ENCODE measurements at regions not wholly inside any gene's neighbourhood (a gene's known extent, or its start where the extent isn't known, plus 50 kb on each side); places are given as distances from the start of the nearest gene placed in this dataset.

- Histone ChIP-seq H3K4me2 (ENCODE audit: insufficient read depth, low read length) (no peak overlapping the region), H3K36me3 (ENCODE audit: control insufficient read depth in 2 of 2, extremely low read depth in 1 of 2, insufficient read depth in 2 of 2, low read length in 2 of 2) (no peaks in the 10 kb centered on the region), H3K9ac (replicated peaks; ENCODE audit: extremely low read depth, insufficient read depth, low read length) (no peak overlapping the region), H3K27ac (ENCODE audit: insufficient read depth, low read depth, low read length) (no peak overlapping the region), H3K9me1 (replicated peaks; ENCODE audit: control insufficient read depth, extremely low read depth, insufficient read depth, low read length) (no peaks in the 10 kb centered on the region), H3K9me3 (replicated peaks; ENCODE audit: control insufficient read depth, insufficient read depth, low read length) (no peaks in the 10 kb centered on the region), H3K27me3 (ENCODE audit: control insufficient read depth in 2 of 2, insufficient read depth in 2 of 2, low read length in 2 of 2) (no peaks in the 10 kb centered on the region), H3K4me1 (ENCODE audit: control insufficient read depth, extremely low read depth, insufficient read depth, low read length) (peaks cover 20% of the 10 kb centered on the region), H4K20me1 (replicated peaks; ENCODE audit: control insufficient read depth, extremely low read depth, insufficient read depth, low read length) (no peaks in the 10 kb centered on the region), H3K79me2 (ENCODE audit: control insufficient read depth, insufficient read depth, low read length) (no peaks in the 10 kb centered on the region), H3K4me3 (replicated peaks in 1 of 3; ENCODE audit: insufficient read depth in 1 of 3, low read depth in 1 of 3, low read length in 3 of 3) (no peak overlapping the region), H2AFZ (ENCODE audit: low read depth, low read length) (no peak overlapping the region)
- intact Hi-C loops (cut with micrococcal nuclease), result no loop called here
- ChIA-PET POLR2A (no interaction called here), CTCF (no interaction called here)
- no TSS peak for BruUV-seq (replicated peaks)
- no peak for DNase-seq (ENCODE audit: low read depth, low spot score)
- FAIRE-seq, result no peak
- TF ChIP-seq MAX (IDR thresholded peaks at IDR 0.05; ENCODE audit: insufficient read depth, insufficient read length) (no peak), EZH2 (IDR thresholded peaks at IDR 0.05; ENCODE audit: borderline replicate concordance, low read depth, low read length, severe bottlenecking) (no peak), POLR2A (IDR thresholded peaks at IDR 0.05; ENCODE audit: low read depth, low read length) (no peak), JUN (IDR thresholded peaks at IDR 0.05; ENCODE audit: borderline replicate concordance, insufficient read depth, insufficient read length, low read depth) (no peak), FOS (IDR thresholded peaks at IDR 0.05; ENCODE audit: borderline replicate concordance, insufficient read depth, low read length) (no peak), GATA2 (IDR thresholded peaks at IDR 0.05; ENCODE audit: insufficient read depth, insufficient read length, low read depth, low read length) (no peak), POLR2AphosphoS5 (IDR thresholded peaks at IDR 0.05; ENCODE audit: insufficient read depth, low read depth, low read length) (no peak)
- TF ChIP-seq, protein P1, sequence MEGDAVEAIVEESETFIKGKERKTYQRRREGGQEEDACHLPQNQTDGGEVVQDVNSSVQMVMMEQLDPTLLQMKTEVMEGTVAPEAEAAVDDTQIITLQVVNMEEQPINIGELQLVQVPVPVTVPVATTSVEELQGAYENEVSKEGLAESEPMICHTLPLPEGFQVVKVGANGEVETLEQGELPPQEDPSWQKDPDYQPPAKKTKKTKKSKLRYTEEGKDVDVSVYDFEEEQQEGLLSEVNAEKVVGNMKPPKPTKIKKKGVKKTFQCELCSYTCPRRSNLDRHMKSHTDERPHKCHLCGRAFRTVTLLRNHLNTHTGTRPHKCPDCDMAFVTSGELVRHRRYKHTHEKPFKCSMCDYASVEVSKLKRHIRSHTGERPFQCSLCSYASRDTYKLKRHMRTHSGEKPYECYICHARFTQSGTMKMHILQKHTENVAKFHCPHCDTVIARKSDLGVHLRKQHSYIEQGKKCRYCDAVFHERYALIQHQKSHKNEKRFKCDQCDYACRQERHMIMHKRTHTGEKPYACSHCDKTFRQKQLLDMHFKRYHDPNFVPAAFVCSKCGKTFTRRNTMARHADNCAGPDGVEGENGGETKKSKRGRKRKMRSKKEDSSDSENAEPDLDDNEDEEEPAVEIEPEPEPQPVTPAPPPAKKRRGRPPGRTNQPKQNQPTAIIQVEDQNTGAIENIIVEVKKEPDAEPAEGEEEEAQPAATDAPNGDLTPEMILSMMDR (IDR thresholded peaks at IDR 0.05; ENCODE audit: extremely low read depth in 1 of 2, insufficient read depth in 1 of 2, low read depth in 1 of 2, low read length in 2 of 2), result no peak
- dilution Hi-C loops (cut with MboI; ENCODE audit: extremely low pct_ligation_motif_present, low sequenced_read_pairs), result no loop called here
Measured at GRCh38 chr5:92942762-92943161, 638.3 kb downstream of the NR2F1-AS1 start.

All from endothelial cell of umbilical vein (primary cell).